ENCODE measurements at regions not wholly inside any gene's neighbourhood (a gene's known extent, or its start where the extent isn't known, plus 50 kb on each side); places are given as distances from the start of the nearest gene placed in this dataset.
A peak's percentile ranks its signal among the peaks of the same experiment; 100 is the strongest.

- no peaks in the 10 kb centered on the region for H3K27me3 ChIP-seq
- H3K4me3 ChIP-seq, result no peak overlapping the region
- in situ Hi-C loops (cut with MboI; ENCODE audit: low sequenced_read_pairs in 4 of 4), result loop anchor here in 1 of 4 donors (25.0 kb wide), 1 partner anchor 1071 kb away; no protein-coding TSS in a partner anchor
- TF ChIP-seq, protein P1, sequence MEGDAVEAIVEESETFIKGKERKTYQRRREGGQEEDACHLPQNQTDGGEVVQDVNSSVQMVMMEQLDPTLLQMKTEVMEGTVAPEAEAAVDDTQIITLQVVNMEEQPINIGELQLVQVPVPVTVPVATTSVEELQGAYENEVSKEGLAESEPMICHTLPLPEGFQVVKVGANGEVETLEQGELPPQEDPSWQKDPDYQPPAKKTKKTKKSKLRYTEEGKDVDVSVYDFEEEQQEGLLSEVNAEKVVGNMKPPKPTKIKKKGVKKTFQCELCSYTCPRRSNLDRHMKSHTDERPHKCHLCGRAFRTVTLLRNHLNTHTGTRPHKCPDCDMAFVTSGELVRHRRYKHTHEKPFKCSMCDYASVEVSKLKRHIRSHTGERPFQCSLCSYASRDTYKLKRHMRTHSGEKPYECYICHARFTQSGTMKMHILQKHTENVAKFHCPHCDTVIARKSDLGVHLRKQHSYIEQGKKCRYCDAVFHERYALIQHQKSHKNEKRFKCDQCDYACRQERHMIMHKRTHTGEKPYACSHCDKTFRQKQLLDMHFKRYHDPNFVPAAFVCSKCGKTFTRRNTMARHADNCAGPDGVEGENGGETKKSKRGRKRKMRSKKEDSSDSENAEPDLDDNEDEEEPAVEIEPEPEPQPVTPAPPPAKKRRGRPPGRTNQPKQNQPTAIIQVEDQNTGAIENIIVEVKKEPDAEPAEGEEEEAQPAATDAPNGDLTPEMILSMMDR (IDR thresholded peaks at IDR 0.05 in 4 of 5, conservative IDR thresholded peaks at IDR 0.05 in 1 of 5), result no peak
- no peak for TF ChIP-seq POLR2A (IDR thresholded peaks at IDR 0.05)
- H3K9me3 ChIP-seq, result no peaks in the 10 kb centered on the region
- no peak for DNase-seq
- intact Hi-C loops (cut with DNase I; ENCODE audit: low total_unique reads), result no loop called here
- H3K4me1 ChIP-seq, result peaks cover under 1 to 7% of the 10 kb centered on the region in 2 donors
- ATAC-seq, result no peak
- H3K36me3 ChIP-seq, result no peaks in the 10 kb centered on the region
- H3K27ac ChIP-seq, result no peak overlapping the region
Observed at GRCh38 chr3:188066141-188066540, 87.8 kb upstream of the LPP start.

DNA sequence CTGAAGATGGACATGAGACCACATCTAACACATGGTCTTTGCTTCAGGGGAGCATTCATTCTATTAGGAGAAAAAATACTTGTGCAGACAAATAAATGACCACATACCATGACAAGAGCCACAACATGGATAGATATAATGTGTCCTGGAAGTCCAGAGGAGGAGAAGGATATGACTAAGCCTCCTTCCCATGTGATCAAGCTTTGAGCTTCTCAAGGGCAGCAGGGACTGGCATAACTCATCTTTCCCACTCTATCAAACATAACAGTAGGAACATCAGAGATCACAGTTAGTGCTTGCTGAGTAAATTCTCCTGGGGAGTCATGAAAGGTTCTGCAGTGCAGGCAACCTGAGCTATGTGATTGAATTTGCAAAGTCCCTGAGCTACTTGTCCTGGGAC, 86.0 kb upstream of the LPP start:
- ATAC-seq (no peak), DNase-seq (no peak)
- in situ Hi-C loops (cut with MboI; ENCODE audit: low sequenced_read_pairs in 4 of 4), result loop anchor here in 1 of 4 donors (25.0 kb wide), 1 partner anchor 1069 kb away; no protein-coding TSS in a partner anchor
- H3K9me3 ChIP-seq, result no peaks in the 10 kb centered on the region
- TF ChIP-seq, protein P1 (IDR thresholded peaks at IDR 0.05 in 4 of 5, conservative IDR thresholded peaks at IDR 0.05 in 1 of 5), result no peak
- TF ChIP-seq POLR2A (IDR thresholded peaks at IDR 0.05), result no peak
- no peaks in the 10 kb centered on the region for H3K36me3 ChIP-seq
- H3K27me3 ChIP-seq, result no peaks in the 10 kb centered on the region
- H3K4me1 ChIP-seq, result no peaks in the 10 kb centered on the region
- intact Hi-C loops (cut with DNase I; ENCODE audit: low total_unique reads), result no loop called here
- no peak overlapping the region for H3K4me3 ChIP-seq
- H3K27ac ChIP-seq, result no peak overlapping the region

DNA sequence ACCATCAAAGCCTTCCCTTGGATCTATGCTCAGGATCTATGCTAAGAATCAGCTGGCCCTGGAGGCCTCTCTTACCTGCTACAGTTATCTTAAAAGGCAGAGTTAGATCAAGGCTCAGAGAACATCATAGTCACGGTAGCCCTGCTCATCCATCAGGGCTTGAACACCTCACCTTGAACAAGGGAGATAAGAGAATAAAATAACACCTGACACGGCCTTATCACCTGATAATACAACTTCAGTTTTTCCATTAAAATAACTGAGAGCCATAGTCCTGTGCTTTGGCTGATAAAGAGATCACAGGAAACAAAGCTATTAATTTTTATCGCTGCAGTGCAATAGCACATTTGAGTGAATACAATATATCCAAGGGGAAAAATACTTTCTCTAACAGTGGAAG, 85.6 kb upstream of the LPP start:
- no peaks in the 10 kb centered on the region for H3K27me3 ChIP-seq
- intact Hi-C loops (cut with DNase I; ENCODE audit: low total_unique reads) (no loop called here), in situ Hi-C loops (cut with MboI; ENCODE audit: low sequenced_read_pairs in 4 of 4) (loop anchor here in 1 of 4 donors (25.0 kb wide), 1 partner anchor 1069 kb away; no protein-coding TSS in a partner anchor)
- no peak for ATAC-seq
- no peaks in the 10 kb centered on the region for H3K4me1 ChIP-seq
- H3K4me3 ChIP-seq, result no peak overlapping the region
- no peak for DNase-seq
- no peaks in the 10 kb centered on the region for H3K36me3 ChIP-seq
- H3K27ac ChIP-seq, result no peak overlapping the region
- no peaks in the 10 kb centered on the region for H3K9me3 ChIP-seq
- no peak for TF ChIP-seq POLR2A (IDR thresholded peaks at IDR 0.05)
- TF ChIP-seq, protein P1 (IDR thresholded peaks at IDR 0.05 in 4 of 5, conservative IDR thresholded peaks at IDR 0.05 in 1 of 5), result no peak

GRCh38 chr3:188071636-188072035, 82.3 kb upstream of the LPP start:
- no peaks in the 10 kb centered on the region for H3K27me3 ChIP-seq
- peaks cover 10 to 18% of the 10 kb centered on the region in 2 donors for H3K4me1 ChIP-seq
- no peak overlapping the region for H3K4me3 ChIP-seq
- TF ChIP-seq, protein P1 (IDR thresholded peaks at IDR 0.05 in 4 of 5, conservative IDR thresholded peaks at IDR 0.05 in 1 of 5), result no peak
- no peak for TF ChIP-seq POLR2A (IDR thresholded peaks at IDR 0.05)
- intact Hi-C loops (cut with DNase I; ENCODE audit: low total_unique reads), result no loop called here
- no peaks in the 10 kb centered on the region for H3K9me3 ChIP-seq
- H3K27ac ChIP-seq, result no peak overlapping the region
- DNase-seq, result no peak
- in situ Hi-C loops (cut with MboI; ENCODE audit: low sequenced_read_pairs in 4 of 4), result loop anchor here in 2 of 4 donors (10.0 to 25.0 kb wide), 2 partner anchors 327 to 1066 kb away; partner anchors contain the start of gene BCL6 (in 1 of the 2)
- H3K36me3 ChIP-seq, result no peaks in the 10 kb centered on the region
- no peak for ATAC-seq

DNA sequence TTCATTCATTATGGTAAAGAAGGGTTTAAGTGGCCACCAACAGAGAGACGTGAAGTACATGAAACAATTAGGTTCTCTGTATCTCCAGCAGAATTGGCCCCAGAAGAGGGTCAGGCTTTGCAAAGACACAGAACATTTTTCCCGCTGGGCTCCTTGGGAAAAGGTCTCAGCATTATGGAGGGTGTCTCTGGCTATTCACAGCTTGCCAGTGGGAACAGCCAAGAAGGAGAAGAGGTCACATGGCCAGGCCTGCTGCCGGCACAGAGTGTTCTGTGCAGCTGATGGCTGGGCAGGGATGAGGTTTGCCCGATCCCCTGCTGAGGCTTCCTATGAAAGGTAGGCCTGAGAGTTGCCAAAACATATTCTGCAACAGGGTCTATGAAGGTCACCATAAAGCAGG, 77.8 kb upstream of the LPP start:
- Histone ChIP-seq H3K4me1 (peaks cover 13 to 27% of the 10 kb centered on the region in 2 donors), H3K27me3 (no peaks in the 10 kb centered on the region), H3K4me3 (no peak overlapping the region), H3K36me3 (no peaks in the 10 kb centered on the region), H3K27ac (peak overlapping the region; percentile 73 to 86 (median 82)), H3K9me3 (no peaks in the 10 kb centered on the region)
- TF ChIP-seq POLR2A (IDR thresholded peaks at IDR 0.05), result no peak
- TF ChIP-seq, protein P1 (IDR thresholded peaks at IDR 0.05 in 4 of 5, conservative IDR thresholded peaks at IDR 0.05 in 1 of 5), result no peak
- in situ Hi-C loops (cut with MboI; ENCODE audit: low sequenced_read_pairs in 4 of 4) (loop anchor here in 1 of 4 donors (10.0 kb wide), 1 partner anchor 331 kb away; the partner anchor contains the start of gene BCL6), intact Hi-C loops (cut with DNase I; ENCODE audit: low total_unique reads) (loop anchor here (2.0 to 5.0 kb wide), 4 partner anchors 146 to 873 kb away; partner anchors contain the start of gene BCL6)
- DNase-seq (peak; percentile 44 to 83), ATAC-seq (peak; percentile 58 to 74)

Measured in gastrocnemius medialis (tissue), 4 donors.